ENCODE measurements at regions not wholly inside any gene's neighbourhood (a gene's known extent, or its start where the extent isn't known, plus 50 kb on each side); places are given as distances from the start of the nearest gene placed in this dataset.

- 0 out of 2 replicates have a peak, but pooled peaks have one; percentile 6 for TF ChIP-seq DMAP1 (CRISPR knock-in tag; IDR thresholded peaks at IDR 0.05)
- no peak for TF ChIP-seq ZNF460 (CRISPR knock-in tag; IDR thresholded peaks at IDR 0.05; ENCODE audit: borderline replicate concordance)
- TF ChIP-seq CEBPG (CRISPR knock-in tag; IDR thresholded peaks at IDR 0.05): peak; percentile 8; the same call in 1 of the 2 replicates
- TF ChIP-seq IKZF1 (IDR thresholded peaks at IDR 0.05): no peak
- TF ChIP-seq HIVEP1 (CRISPR knock-in tag; IDR thresholded peaks at IDR 0.05): no peak
- TF ChIP-seq, protein P1, sequence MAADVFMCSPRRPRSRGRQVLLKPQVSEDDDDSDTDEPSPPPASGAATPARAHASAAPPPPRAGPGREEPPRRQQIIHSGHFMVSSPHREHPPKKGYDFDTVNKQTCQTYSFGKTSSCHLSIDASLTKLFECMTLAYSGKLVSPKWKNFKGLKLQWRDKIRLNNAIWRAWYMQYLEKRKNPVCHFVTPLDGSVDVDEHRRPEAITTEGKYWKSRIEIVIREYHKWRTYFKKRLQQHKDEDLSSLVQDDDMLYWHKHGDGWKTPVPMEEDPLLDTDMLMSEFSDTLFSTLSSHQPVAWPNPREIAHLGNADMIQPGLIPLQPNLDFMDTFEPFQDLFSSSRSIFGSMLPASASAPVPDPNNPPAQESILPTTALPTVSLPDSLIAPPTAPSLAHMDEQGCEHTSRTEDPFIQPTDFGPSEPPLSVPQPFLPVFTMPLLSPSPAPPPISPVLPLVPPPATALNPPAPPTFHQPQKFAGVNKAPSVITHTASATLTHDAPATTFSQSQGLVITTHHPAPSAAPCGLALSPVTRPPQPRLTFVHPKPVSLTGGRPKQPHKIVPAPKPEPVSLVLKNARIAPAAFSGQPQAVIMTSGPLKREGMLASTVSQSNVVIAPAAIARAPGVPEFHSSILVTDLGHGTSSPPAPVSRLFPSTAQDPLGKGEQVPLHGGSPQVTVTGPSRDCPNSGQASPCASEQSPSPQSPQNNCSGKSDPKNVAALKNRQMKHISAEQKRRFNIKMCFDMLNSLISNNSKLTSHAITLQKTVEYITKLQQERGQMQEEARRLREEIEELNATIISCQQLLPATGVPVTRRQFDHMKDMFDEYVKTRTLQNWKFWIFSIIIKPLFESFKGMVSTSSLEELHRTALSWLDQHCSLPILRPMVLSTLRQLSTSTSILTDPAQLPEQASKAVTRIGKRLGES (CRISPR knock-in tag; IDR thresholded peaks at IDR 0.05; ENCODE audit: borderline replicate concordance): no peak
- TF ChIP-seq ZNF224 (CRISPR knock-in tag; IDR thresholded peaks at IDR 0.05): no peak
- TF ChIP-seq SIX4 (CRISPR knock-in tag; IDR thresholded peaks at IDR 0.05): peak; percentile 99
- TF ChIP-seq ZNF839 (CRISPR knock-in tag; IDR thresholded peaks at IDR 0.05; ENCODE audit: borderline replicate concordance): no peak
- 0 out of 2 replicates have a peak, but pooled peaks have one; percentile 37 for TF ChIP-seq ZNF335 (CRISPR knock-in tag; IDR thresholded peaks at IDR 0.05)
- 0 out of 2 replicates have a peak, but pooled peaks have one; percentile 15 for TF ChIP-seq ELF1 (CRISPR knock-in tag; IDR thresholded peaks at IDR 0.05)
- no peak for TF ChIP-seq ZFAT (CRISPR knock-in tag; conservative IDR thresholded peaks at IDR 0.05)
- no peak for TF ChIP-seq TRIM24 (CRISPR knock-in tag; IDR thresholded peaks at IDR 0.05)
- no peak for TF ChIP-seq PHF20 (CRISPR knock-in tag; IDR thresholded peaks at IDR 0.05)
- no peak for TF ChIP-seq TBP (CRISPR knock-in tag; IDR thresholded peaks at IDR 0.05)
- peak; percentile 45; the same call in 1 of the 2 replicates for TF ChIP-seq KDM5A (IDR thresholded peaks at IDR 0.05; ENCODE audit: borderline replicate concordance, low read length)
- TF ChIP-seq FOXA1 (IDR thresholded peaks at IDR 0.05): peak; percentile 71
- peak; percentile 85 for TF ChIP-seq FOXA1 (CRISPR knock-in tag; IDR thresholded peaks at IDR 0.05)
- TF ChIP-seq, protein P2, sequence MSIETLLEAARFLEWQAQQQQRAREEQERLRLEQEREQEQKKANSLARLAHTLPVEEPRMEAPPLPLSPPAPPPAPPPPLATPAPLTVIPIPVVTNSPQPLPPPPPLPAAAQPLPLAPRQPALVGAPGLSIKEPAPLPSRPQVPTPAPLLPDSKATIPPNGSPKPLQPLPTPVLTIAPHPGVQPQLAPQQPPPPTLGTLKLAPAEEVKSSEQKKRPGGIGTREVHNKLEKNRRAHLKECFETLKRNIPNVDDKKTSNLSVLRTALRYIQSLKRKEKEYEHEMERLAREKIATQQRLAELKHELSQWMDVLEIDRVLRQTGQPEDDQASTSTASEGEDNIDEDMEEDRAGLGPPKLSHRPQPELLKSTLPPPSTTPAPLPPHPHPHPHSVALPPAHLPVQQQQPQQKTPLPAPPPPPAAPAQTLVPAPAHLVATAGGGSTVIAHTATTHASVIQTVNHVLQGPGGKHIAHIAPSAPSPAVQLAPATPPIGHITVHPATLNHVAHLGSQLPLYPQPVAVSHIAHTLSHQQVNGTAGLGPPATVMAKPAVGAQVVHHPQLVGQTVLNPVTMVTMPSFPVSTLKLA (IDR thresholded peaks at IDR 0.05): no peak
- no peak for TF ChIP-seq ETS1 (CRISPR knock-in tag; IDR thresholded peaks at IDR 0.05)
- no peak; the same call in 1 of the 2 replicates for TF ChIP-seq NFKBIZ (CRISPR knock-in tag; IDR thresholded peaks at IDR 0.05)
- no peak for TF ChIP-seq ZNF816 (CRISPR knock-in tag; IDR thresholded peaks at IDR 0.05; ENCODE audit: borderline replicate concordance)
- TF ChIP-seq NR1H2 (CRISPR knock-in tag; IDR thresholded peaks at IDR 0.05; ENCODE audit: borderline replicate concordance, low read depth): no peak
- TF ChIP-seq ZNF678 (CRISPR knock-in tag; IDR thresholded peaks at IDR 0.05): peak; percentile 14; the same call in 1 of the 2 replicates
- TF ChIP-seq RBAK (CRISPR knock-in tag; IDR thresholded peaks at IDR 0.05): no peak
- TF ChIP-seq, protein P3, sequence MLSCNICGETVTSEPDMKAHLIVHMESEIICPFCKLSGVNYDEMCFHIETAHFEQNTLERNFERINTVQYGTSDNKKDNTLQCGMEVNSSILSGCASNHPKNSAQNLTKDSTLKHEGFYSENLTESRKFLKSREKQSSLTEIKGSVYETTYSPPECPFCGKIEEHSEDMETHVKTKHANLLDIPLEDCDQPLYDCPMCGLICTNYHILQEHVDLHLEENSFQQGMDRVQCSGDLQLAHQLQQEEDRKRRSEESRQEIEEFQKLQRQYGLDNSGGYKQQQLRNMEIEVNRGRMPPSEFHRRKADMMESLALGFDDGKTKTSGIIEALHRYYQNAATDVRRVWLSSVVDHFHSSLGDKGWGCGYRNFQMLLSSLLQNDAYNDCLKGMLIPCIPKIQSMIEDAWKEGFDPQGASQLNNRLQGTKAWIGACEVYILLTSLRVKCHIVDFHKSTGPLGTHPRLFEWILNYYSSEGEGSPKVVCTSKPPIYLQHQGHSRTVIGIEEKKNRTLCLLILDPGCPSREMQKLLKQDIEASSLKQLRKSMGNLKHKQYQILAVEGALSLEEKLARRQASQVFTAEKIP (CRISPR knock-in tag; IDR thresholded peaks at IDR 0.05; ENCODE audit: borderline replicate concordance): no peak
Observed at GRCh38 chr2:19504400-19505198, 146.2 kb upstream of the OSR1 start (continued).

Data from HepG2 (cell line).